ENCODE measurements at regions not wholly inside any gene's neighbourhood (a gene's known extent, or its start where the extent isn't known, plus 50 kb on each side); places are given as distances from the start of the nearest gene placed in this dataset.
"Not testable (repeated sequence)": the region's sequence is repeated elsewhere in the genome, so short reads cannot be mapped to it uniquely, and the experiment has no call there.

DNA sequence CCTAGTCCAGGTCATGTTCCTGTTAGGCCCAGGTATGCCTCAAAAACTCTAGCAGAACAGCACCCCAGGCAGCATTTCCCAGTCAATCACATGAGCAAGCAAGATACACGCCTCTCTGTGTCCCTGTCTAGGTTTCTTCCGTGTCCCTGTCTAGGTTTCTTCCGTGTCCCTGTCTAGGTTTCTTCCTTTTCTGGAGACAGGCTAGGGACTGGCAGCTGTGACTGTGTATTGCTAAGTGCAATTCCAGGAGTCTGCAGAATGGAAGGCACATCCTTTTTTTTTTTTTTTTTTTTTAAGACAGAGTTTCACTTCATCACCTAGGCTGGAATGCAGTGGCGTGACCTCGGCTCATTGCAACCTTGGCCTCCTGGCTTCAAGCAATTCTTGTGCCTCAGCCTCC, 77.6 kb downstream of the SETD4 start:
- 74 to 94% (median 81%) methylated on average over 5 of the region's 5 CpGs for WGBS, 4 donors
- DNase-seq (no peak), ATAC-seq (no peak)
- intact Hi-C loops (cut with DNase I) = no loop called here
- Histone ChIP-seq H3K27ac (no peak overlapping the region), H3K9me3 (peaks cover 0 to 12% (median 0%) of the 10 kb centered on the region in 12 donors), H3K4me1 (no peaks in the 10 kb centered on the region), H3K4me3 (no peak overlapping the region), H3K36me3 (no peaks in the 10 kb centered on the region), H3K27me3 (peaks cover 0 to 38% (median 0%) of the 10 kb centered on the region in 9 donors)
- no peak for TF ChIP-seq CTCF (IDR thresholded peaks at IDR 0.05)
- TF ChIP-seq POLR2A (IDR thresholded peaks at IDR 0.05) = no peak

GRCh38 chr21:35981514-35982070, 78.7 kb downstream of the SETD4 start:
- DNase-seq = no peak

DNA sequence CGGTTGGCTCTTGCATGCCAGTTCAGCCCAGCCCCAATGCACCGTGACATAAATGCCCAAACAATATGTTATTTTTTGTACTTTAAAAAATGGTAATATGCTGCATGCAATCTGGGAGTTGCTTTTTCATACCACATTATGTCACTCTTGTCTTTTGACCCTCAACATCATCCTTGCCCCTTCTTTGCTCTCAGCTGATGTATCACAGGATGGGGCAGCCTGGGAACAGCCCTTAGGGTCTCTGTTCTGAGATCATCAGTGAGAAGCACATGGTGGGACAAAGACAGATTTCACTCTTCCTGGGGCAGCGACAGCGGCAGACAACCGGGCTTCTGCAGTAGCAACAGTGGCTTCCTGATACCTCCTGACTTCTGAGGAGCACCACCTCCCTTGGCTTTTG, 79.5 kb downstream of the SETD4 start:
- no peak for DNase-seq
- no peak overlapping the region for H3K27ac ChIP-seq
- peaks cover 0 to 12% (median 0%) of the 10 kb centered on the region in 12 donors for H3K9me3 ChIP-seq
- no peaks in the 10 kb centered on the region for H3K36me3 ChIP-seq
- H3K4me1 ChIP-seq = no peaks in the 10 kb centered on the region
- TF ChIP-seq CTCF (IDR thresholded peaks at IDR 0.05) (no peak), POLR2A (IDR thresholded peaks at IDR 0.05) (no peak)
- intact Hi-C loops (cut with DNase I) = no loop called here
- ATAC-seq = no peak
- H3K4me3 ChIP-seq = no peak overlapping the region
- peaks cover 0 to 25% (median 0%) of the 10 kb centered on the region in 9 donors for H3K27me3 ChIP-seq
- WGBS, 4 donors = 55 to 76% (median 71%) methylated on average over 5 of the region's 5 CpGs

More at GRCh38 chr21:35981514-35982070, 78.7 kb downstream of the SETD4 start:
- Histone ChIP-seq H3K27me3 (peaks cover 0 to 27% (median 0%) of the 10 kb centered on the region in 9 donors), H3K36me3 (no peaks in the 10 kb centered on the region), H3K4me3 (no peak overlapping the region), H3K27ac (no peak overlapping the region), H3K9me3 (peaks cover 0 to 12% (median 0%) of the 10 kb centered on the region in 12 donors), H3K4me1 (no peaks in the 10 kb centered on the region)
- intact Hi-C loops (cut with DNase I) = no loop called here
- 59 to 71% (median 64%) methylated on average over 11 of the region's 11 CpGs for WGBS, 4 donors
- TF ChIP-seq CTCF (IDR thresholded peaks at IDR 0.05) (no peak), POLR2A (IDR thresholded peaks at IDR 0.05) (no peak)
- no peak for ATAC-seq

DNA sequence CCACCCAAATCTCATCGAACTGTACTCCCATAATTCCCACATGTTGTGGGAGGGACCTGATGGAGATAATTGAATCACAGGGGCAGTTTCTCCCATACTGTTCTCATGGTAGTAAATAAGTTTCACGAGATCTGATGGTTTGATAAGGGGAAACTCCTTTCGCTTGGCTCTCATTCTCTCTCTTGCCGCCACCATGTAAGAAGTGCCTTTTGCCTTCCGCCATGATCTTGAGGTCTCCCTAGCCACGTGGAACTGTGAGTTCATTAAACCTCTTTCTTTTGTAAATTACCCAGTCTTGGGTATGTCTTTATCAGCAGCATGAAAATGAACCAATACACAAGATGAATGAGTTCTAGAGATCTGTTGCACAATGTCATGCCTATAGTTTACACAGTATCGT, 82.5 kb downstream of the SETD4 start:
- WGBS, 4 donors = 47 to 88% (median 71%) methylated on average over 7 of the region's 7 CpGs
- H3K9me3 ChIP-seq; H3K4me3 ChIP-seq; DNase-seq; intact Hi-C loops (cut with DNase I); ATAC-seq; H3K36me3 ChIP-seq; H3K4me1 ChIP-seq; H3K27ac ChIP-seq: not testable (repeated sequence)
- peaks cover 0 to 14% (median 0%) of the 10 kb centered on the region in 9 donors for H3K27me3 ChIP-seq

- no peak overlapping the region for H3K27ac ChIP-seq
- peaks cover 0 to 14% (median 0%) of the 10 kb centered on the region in 9 donors for H3K27me3 ChIP-seq
- WGBS, 4 donors = 73 to 85% (median 76%) methylated on average over 3 of the region's 3 CpGs
- intact Hi-C loops (cut with DNase I) = no loop called here
- no peaks in the 10 kb centered on the region for H3K36me3 ChIP-seq
- no peak for DNase-seq
- no peak overlapping the region for H3K4me3 ChIP-seq
- TF ChIP-seq CTCF (IDR thresholded peaks at IDR 0.05) (no peak), POLR2A (IDR thresholded peaks at IDR 0.05) (no peak)
- H3K9me3 ChIP-seq = peaks cover 0 to 6% (median 0%) of the 10 kb centered on the region in 12 donors
- no peaks in the 10 kb centered on the region for H3K4me1 ChIP-seq
- no peak for ATAC-seq
Measured at GRCh38 chr21:35976929-35977328, 83.4 kb downstream of the SETD4 start.

Measured in heart left ventricle (tissue), 16 donors.